OCI-LY1 (cell line): ENCODE measurements at regions not wholly inside any gene's neighbourhood (a gene's known extent, or its start where the extent isn't known, plus 50 kb on each side); places are given as distances from the start of the nearest gene placed in this dataset.

Experiments used
- CTCF ChIP-seq: fragments of 200-600 bp; sonication (generic), shearing (Covaris generic); IDR thresholded peaks from 2 replicates; pipeline ENCODE4 v1.5.1; 2017; ENCODE audit warnings: mild to moderate bottlenecking, antibody characterized with exemption, low read length, moderate library complexity, mixed read lengths
- EZH2 ChIP-seq: fragments of 200-600 bp; sonication (generic), shearing (Covaris generic); IDR thresholded peaks from 2 replicates; pipeline ENCODE4 v1.8.0; 2017; ENCODE audit warnings: borderline replicate concordance, mixed run types, mild to moderate bottlenecking, antibody characterized with exemption, low read length, moderate library complexity, mixed read lengths

GRCh38 chr16:11430601-11431317, 85.5 kb downstream of the RMI2 start:
- TF ChIP-seq CTCF (no peak), EZH2 (no peak)
